GM21381 (cell line): ENCODE measurements at regions not wholly inside any gene's neighbourhood (a gene's known extent, or its start where the extent isn't known, plus 50 kb on each side); places are given as distances from the start of the nearest gene placed in this dataset.
"Not testable (repeated sequence)": the region's sequence is repeated elsewhere in the genome, so short reads cannot be mapped to it uniquely, and the experiment has no call there.

ENCODE experiments used
- ATAC-seq: cut with Tn5 transposase; IDR thresholded peaks from one replicate; pipeline ENCODE4 v1.9.1; 2021; ENCODE audit warnings: mild to moderate bottlenecking, moderate library complexity; ENCODE audit not compliant: unreplicated experiment

- no peak for ATAC-seq
These were observed 154.1 kb downstream of the ZNF664 start for GRCh38 chr12:124126950-124127655.

GRCh38 chr12:124129132-124129531, 156.1 kb downstream of the ZNF664 start:
- no peak for ATAC-seq

- peak; percentile 62 for ATAC-seq
These were observed 157.9 kb downstream of the ZNF664 start for GRCh38 chr12:124130691-124131591.

GRCh38 chr12:124131659-124132058, 158.6 kb downstream of the ZNF664 start:
- ATAC-seq, result no peak

- no peak for ATAC-seq
These were observed 159.5 kb downstream of the ZNF664 start for GRCh38 chr12:124132530-124132929.

GRCh38 chr12:124136796-124137195, 158.1 kb upstream of the RFLNA start:
- no peak for ATAC-seq

GRCh38 chr12:124140944-124141486, 153.9 kb upstream of the RFLNA start:
- ATAC-seq, result no peak

GRCh38 chr12:124141611-124142010, 153.3 kb upstream of the RFLNA start:
- ATAC-seq, result not testable (repeated sequence)

GRCh38 chr12:124142395-124143035, 152.4 kb upstream of the RFLNA start:
- no peak for ATAC-seq

GRCh38 chr12:124143726-124144125, 151.2 kb upstream of the RFLNA start:
- ATAC-seq, result no peak

- ATAC-seq, result no peak
These were observed 150.2 kb upstream of the RFLNA start for GRCh38 chr12:124144531-124145194.

- ATAC-seq, result no peak
These were observed 147.9 kb upstream of the RFLNA start for GRCh38 chr12:124147027-124147426.

GRCh38 chr12:124147575-124147974, 147.3 kb upstream of the RFLNA start:
- no peak for ATAC-seq

- no peak for ATAC-seq
These were observed 146.2 kb upstream of the RFLNA start for GRCh38 chr12:124148481-124149273.

GRCh38 chr12:124149287-124149686, 145.6 kb upstream of the RFLNA start:
- ATAC-seq, result no peak

- no peak for ATAC-seq
These were observed 144.7 kb upstream of the RFLNA start for GRCh38 chr12:124150168-124150567.

GRCh38 chr12:124151583-124151982, 143.3 kb upstream of the RFLNA start:
- ATAC-seq, result no peak

- no peak for ATAC-seq
These were observed 142.2 kb upstream of the RFLNA start for GRCh38 chr12:124152731-124153130.

- no peak for ATAC-seq
These were observed 141.5 kb upstream of the RFLNA start for GRCh38 chr12:124153392-124153791.

- ATAC-seq, result no peak
These were observed 137.5 kb upstream of the RFLNA start for GRCh38 chr12:124157406-124157805.
